CD4-positive, CD25-positive, alpha-beta regulatory T cell (primary cell): ENCODE measurements at regions not wholly inside any gene's neighbourhood (a gene's known extent, or its start where the extent isn't known, plus 50 kb on each side); places are given as distances from the start of the nearest gene placed in this dataset.
"Not testable (repeated sequence)": the region's sequence is repeated elsewhere in the genome, so short reads cannot be mapped to it uniquely, and the experiment has no call there.

Experiments
- ATAC-seq, 2 donors: fragments of 150-1000 bp; cut with Tn5 transposase; one replicate each; pipeline ENCODE4 v1.10.0; 2021; ENCODE audit warnings: low read depth in 2 of 2, moderate number of reproducible peaks in 2 of 2, moderate library complexity in 1 of 2
- DNase-seq, 3 donors: peaks; one replicate each; pipeline versions ENCODE4 v3.0.0 to v3.0.0-alpha.2; 2012 to 2022; ENCODE audit warnings: mixed read lengths in 1 of 3
- H3K27ac ChIP-seq: one replicate; pipeline ENCODE4 v1.7.0; 2013; ENCODE audit warnings: mild to moderate bottlenecking, low read length; ENCODE audit not compliant: insufficient read depth, poor library complexity, severe bottlenecking
- H3K27me3 ChIP-seq: one replicate; pipeline ENCODE4 v1.7.0; 2013; ENCODE audit warnings: low read length; ENCODE audit not compliant: control insufficient read depth, insufficient read depth
- H3K36me3 ChIP-seq: one replicate; pipeline ENCODE4 v1.7.0; 2013; ENCODE audit warnings: mild to moderate bottlenecking, low read length, moderate library complexity; ENCODE audit not compliant: control insufficient read depth, insufficient read depth
- H3K4me1 ChIP-seq: 2 replicates; pipeline ENCODE4 v1.7.0; 2013; ENCODE audit warnings: mild to moderate bottlenecking, low read length; ENCODE audit not compliant: insufficient read depth, control insufficient read depth, poor library complexity, severe bottlenecking
- H3K4me3 ChIP-seq: one replicate; pipeline ENCODE4 v1.7.0; 2013; ENCODE audit warnings: low read depth, mild to moderate bottlenecking, low read length, moderate library complexity
- H3K9me3 ChIP-seq, 2 experiments: 1 replicate in 1 of 2; 2 replicates in 1 of 2; pipeline ENCODE4 v1.7.0; 2013; ENCODE audit warnings: low read length in 2 of 2, mild to moderate bottlenecking in 1 of 2, moderate library complexity in 1 of 2; ENCODE audit not compliant: control insufficient read depth in 2 of 2
- H3K27ac Mint-ChIP-seq, 3 donors: one replicate each; pipeline ENCODE4 v1.8.0; 2020 to 2022; ENCODE audit warnings: mild to moderate bottlenecking in 3 of 3, mixed read lengths in 3 of 3, moderate library complexity in 2 of 3
- H3K27me3 Mint-ChIP-seq: one replicate; pipeline ENCODE4 v1.8.0; 2022; ENCODE audit warnings: mild to moderate bottlenecking, mixed read lengths
- H3K36me3 Mint-ChIP-seq: one replicate; pipeline ENCODE4 v1.8.0; 2020; ENCODE audit warnings: mixed read lengths
- H3K4me1 Mint-ChIP-seq, 4 donors: one replicate each; pipeline ENCODE4 v1.8.0; 2020 to 2022; ENCODE audit warnings: mixed read lengths in 4 of 4, mild to moderate bottlenecking in 1 of 4
- H3K4me3 Mint-ChIP-seq, 4 donors: one replicate each; pipeline ENCODE4 v1.8.0; 2020 to 2022; ENCODE audit warnings: mild to moderate bottlenecking in 4 of 4, mixed read lengths in 4 of 4, moderate library complexity in 3 of 4
- H3K9me3 Mint-ChIP-seq, 7 donors: one replicate each; pipeline ENCODE4 v1.8.0; 2020 to 2022; ENCODE audit warnings: mixed read lengths in 7 of 7, mild to moderate bottlenecking in 3 of 7, moderate library complexity in 2 of 7

DNA sequence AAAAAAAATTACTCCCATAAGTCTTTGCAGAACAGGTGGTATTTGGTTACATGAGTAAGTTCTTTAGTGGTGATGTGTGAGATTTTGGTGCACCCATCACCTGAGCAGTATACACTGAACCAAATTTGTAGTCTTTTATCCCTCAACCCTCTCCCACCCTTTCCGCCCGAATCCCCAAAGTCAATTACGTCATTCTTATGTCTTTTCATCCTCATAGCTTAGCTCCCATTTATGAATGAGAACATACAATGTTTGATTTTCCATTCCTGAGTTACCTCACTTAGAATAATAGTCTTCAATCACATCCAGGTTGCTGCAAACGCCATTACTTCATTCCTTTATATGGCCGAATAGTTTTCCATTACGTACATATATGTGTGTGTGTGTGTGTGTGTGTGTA lies 2742.7 kb downstream of the ARAP2 start:
- not testable (repeated sequence) for H3K4me3 ChIP-seq, H3K4me1 Mint-ChIP-seq, H3K27me3 Mint-ChIP-seq, H3K36me3 ChIP-seq, DNase-seq, H3K36me3 Mint-ChIP-seq, H3K4me3 Mint-ChIP-seq, H3K27ac Mint-ChIP-seq, H3K27ac ChIP-seq, ATAC-seq, H3K27me3 ChIP-seq, H3K4me1 ChIP-seq
- peaks cover 8 to 13% of the 10 kb centered on the region in 2 experiments for H3K9me3 ChIP-seq
- peaks cover 3 to 35% (median 8%) of the 10 kb centered on the region in 7 donors for H3K9me3 Mint-ChIP-seq

DNA sequence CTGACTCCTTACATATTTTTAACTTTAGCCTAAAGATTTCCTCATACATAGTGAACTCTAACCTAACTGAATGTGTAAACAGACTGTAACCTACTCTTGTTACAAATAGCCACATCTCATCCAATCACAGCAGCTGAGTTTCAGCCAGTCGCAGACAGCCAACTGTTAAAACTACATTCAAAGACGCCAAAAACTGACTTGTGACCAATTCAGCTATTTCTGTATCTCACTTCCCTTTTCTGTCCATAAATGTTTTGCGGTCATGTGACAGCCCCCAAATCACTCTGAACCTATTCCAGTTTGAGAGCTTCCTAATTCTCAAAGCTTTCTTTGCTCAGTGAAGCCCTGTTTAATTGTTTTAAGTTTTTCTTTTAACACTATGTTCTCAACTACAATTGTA lies 2731.9 kb downstream of the ARAP2 start:
- no peak for ATAC-seq
- H3K4me3 ChIP-seq, result no peak overlapping the region
- H3K4me1 Mint-ChIP-seq, result no peaks in the 10 kb centered on the region

GRCh38 chr4:33518856-33519255 lies 2725.5 kb downstream of the ARAP2 start:
- no peak for DNase-seq
- H3K4me1 Mint-ChIP-seq, result no peaks in the 10 kb centered on the region

More for the DNA sequence above, 2731.9 kb downstream of the ARAP2 start:
- H3K4me3 Mint-ChIP-seq, result no peak overlapping the region
- Histone ChIP-seq H3K36me3 (no peaks in the 10 kb centered on the region), H3K4me1 (no peaks in the 10 kb centered on the region), H3K9me3 (peaks cover 0 to 14% of the 10 kb centered on the region in 2 experiments), H3K27ac (no peak overlapping the region), H3K27me3 (no peaks in the 10 kb centered on the region)
- no peak overlapping the region for H3K27ac Mint-ChIP-seq
- no peaks in the 10 kb centered on the region for H3K27me3 Mint-ChIP-seq
- DNase-seq, result no peak
- peaks cover 0 to 20% (median 6%) of the 10 kb centered on the region in 7 donors for H3K9me3 Mint-ChIP-seq
- no peaks in the 10 kb centered on the region for H3K36me3 Mint-ChIP-seq

DNA sequence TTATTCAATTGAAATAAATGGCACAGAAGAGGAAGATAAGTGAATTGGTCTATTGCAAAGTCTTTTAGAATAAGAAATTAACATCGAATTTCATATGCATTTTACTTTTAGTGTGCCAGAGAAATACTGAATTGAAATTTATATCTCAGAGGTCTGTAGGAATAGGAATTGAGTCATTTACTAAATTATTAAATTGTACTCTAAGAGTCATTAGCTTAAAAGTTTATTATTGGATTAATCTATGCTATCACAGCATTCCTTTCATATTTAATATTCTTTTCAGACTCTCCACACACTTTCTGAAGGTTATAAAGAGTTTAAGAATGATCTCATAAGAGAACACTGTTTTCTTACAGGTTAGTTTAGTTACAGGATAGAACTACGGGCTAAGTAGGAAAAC lies 2711.5 kb downstream of the ARAP2 start:
- H3K27me3 Mint-ChIP-seq, result no peaks in the 10 kb centered on the region
- Histone ChIP-seq H3K27ac (no peak overlapping the region), H3K9me3 (peaks cover 0 to 2% of the 10 kb centered on the region in 2 experiments), H3K4me1 (no peaks in the 10 kb centered on the region), H3K4me3 (no peak overlapping the region), H3K27me3 (no peaks in the 10 kb centered on the region), H3K36me3 (no peaks in the 10 kb centered on the region)
- DNase-seq (no peak), ATAC-seq (no peak)
- H3K9me3 Mint-ChIP-seq, result peaks cover 4 to 32% (median 6%) of the 10 kb centered on the region in 7 donors
- H3K4me1 Mint-ChIP-seq, result no peaks in the 10 kb centered on the region
- H3K36me3 Mint-ChIP-seq, result no peaks in the 10 kb centered on the region
- no peak overlapping the region for H3K27ac Mint-ChIP-seq
- H3K4me3 Mint-ChIP-seq, result no peak overlapping the region

More at GRCh38 chr4:33518856-33519255, 2725.5 kb downstream of the ARAP2 start:
- Mint-ChIP-seq H3K9me3 (peaks cover 2 to 32% (median 6%) of the 10 kb centered on the region in 7 donors), H3K27me3 (no peaks in the 10 kb centered on the region), H3K27ac (no peak overlapping the region), H3K4me3 (no peak overlapping the region), H3K36me3 (no peaks in the 10 kb centered on the region)
- Histone ChIP-seq H3K36me3 (no peaks in the 10 kb centered on the region), H3K4me1 (no peaks in the 10 kb centered on the region), H3K27ac (no peak overlapping the region), H3K27me3 (no peaks in the 10 kb centered on the region), H3K9me3 (no peaks in the 10 kb centered on the region), H3K4me3 (no peak overlapping the region)
- no peak for ATAC-seq

DNA sequence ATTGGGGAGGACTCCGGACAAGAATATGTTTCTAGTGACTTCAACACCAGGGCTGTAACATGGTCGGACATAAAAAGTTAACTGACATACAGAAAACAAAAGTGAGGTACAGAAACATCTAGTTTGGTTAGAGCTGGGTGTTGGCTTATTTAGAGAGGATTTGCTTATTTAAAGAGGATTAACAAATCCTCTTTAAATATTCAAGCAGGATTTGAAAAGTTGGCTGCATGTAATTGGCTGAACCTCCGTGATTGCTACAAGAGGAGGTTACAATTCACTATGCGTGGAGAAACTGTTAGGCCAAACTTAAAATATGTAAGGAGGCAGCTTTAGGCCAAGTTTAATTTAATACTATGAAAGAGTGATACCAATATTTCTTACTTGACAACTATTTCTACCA lies 2707.4 kb downstream of the ARAP2 start:
- Mint-ChIP-seq H3K27ac (no peak overlapping the region), H3K27me3 (no peaks in the 10 kb centered on the region), H3K4me3 (no peak overlapping the region), H3K36me3 (no peaks in the 10 kb centered on the region), H3K9me3 (peaks cover 0 to 26% (median 5%) of the 10 kb centered on the region in 7 donors), H3K4me1 (no peaks in the 10 kb centered on the region)
- Histone ChIP-seq H3K36me3 (no peaks in the 10 kb centered on the region), H3K4me3 (no peak overlapping the region), H3K4me1 (no peaks in the 10 kb centered on the region), H3K27ac (no peak overlapping the region), H3K27me3 (no peaks in the 10 kb centered on the region), H3K9me3 (peaks cover 2 to 5% of the 10 kb centered on the region in 2 experiments)
- no peak for DNase-seq
- ATAC-seq, result no peak

DNA sequence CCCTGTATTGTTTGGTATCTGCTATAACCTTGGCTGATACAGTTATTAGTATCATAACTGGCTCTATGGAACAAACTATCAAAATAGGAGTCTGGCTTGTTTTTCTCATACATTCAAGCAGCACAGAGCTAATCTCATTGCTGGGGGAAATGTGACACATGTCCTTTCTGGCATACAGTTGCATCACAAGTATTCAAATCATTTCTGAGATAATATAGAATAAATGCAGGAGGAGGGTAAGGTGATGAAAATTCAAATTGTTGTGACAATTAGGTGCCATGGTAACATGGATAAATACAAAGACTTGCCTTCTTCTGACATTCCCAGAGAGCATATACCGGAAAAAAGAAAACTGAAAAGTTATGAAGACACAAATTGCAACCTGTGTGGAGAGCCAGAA lies 2706.8 kb downstream of the ARAP2 start:
- H3K4me3 ChIP-seq, result no peak overlapping the region
- H3K27me3 ChIP-seq, result no peaks in the 10 kb centered on the region
- H3K27me3 Mint-ChIP-seq, result no peaks in the 10 kb centered on the region
- H3K4me1 ChIP-seq, result no peaks in the 10 kb centered on the region
- H3K36me3 Mint-ChIP-seq, result no peaks in the 10 kb centered on the region
- no peak overlapping the region for H3K4me3 Mint-ChIP-seq
- no peaks in the 10 kb centered on the region for H3K4me1 Mint-ChIP-seq
- H3K9me3 ChIP-seq, result peaks cover 2 to 5% of the 10 kb centered on the region in 2 experiments
- no peak overlapping the region for H3K27ac ChIP-seq
- DNase-seq (no peak), ATAC-seq (no peak)
- no peaks in the 10 kb centered on the region for H3K36me3 ChIP-seq
- peaks cover 0 to 25% (median 5%) of the 10 kb centered on the region in 7 donors for H3K9me3 Mint-ChIP-seq
- no peak overlapping the region for H3K27ac Mint-ChIP-seq

DNA sequence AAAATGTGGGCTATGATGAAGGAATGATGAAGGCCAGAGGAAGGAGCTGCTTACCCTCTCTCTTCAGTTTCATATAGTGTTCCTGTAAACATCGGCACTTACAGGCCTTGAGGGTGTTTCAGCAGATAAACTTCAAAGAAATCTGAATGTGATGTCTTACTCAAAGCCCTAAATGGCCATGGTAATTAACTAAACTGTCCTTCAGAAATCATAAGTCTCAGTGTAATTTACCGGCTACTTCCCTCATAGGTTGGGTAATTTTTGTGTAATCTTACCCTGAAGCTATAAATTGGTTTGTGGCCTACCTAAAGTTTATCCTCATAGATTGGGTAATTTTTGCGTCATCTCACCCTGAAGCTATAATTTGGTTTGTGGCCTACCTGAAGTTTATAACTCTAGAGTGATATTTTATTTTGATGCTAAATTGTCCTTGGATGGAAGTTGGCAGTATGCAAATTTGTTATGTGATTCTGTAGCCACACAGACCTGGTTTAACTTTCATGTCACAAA lies 2700.3 kb downstream of the ARAP2 start:
- Mint-ChIP-seq H3K4me1 (no peaks in the 10 kb centered on the region), H3K27ac (no peak overlapping the region), H3K4me3 (no peak overlapping the region), H3K9me3 (peaks cover 4 to 26% (median 9%) of the 10 kb centered on the region in 7 donors), H3K27me3 (no peaks in the 10 kb centered on the region), H3K36me3 (no peaks in the 10 kb centered on the region)
- H3K27me3 ChIP-seq, result no peaks in the 10 kb centered on the region
- H3K9me3 ChIP-seq, result peaks cover 5 to 6% of the 10 kb centered on the region in 2 experiments
- H3K27ac ChIP-seq, result no peak overlapping the region
- H3K4me3 ChIP-seq, result no peak overlapping the region
- no peaks in the 10 kb centered on the region for H3K4me1 ChIP-seq
- ATAC-seq, result no peak
- no peaks in the 10 kb centered on the region for H3K36me3 ChIP-seq
- DNase-seq, result no peak

DNA sequence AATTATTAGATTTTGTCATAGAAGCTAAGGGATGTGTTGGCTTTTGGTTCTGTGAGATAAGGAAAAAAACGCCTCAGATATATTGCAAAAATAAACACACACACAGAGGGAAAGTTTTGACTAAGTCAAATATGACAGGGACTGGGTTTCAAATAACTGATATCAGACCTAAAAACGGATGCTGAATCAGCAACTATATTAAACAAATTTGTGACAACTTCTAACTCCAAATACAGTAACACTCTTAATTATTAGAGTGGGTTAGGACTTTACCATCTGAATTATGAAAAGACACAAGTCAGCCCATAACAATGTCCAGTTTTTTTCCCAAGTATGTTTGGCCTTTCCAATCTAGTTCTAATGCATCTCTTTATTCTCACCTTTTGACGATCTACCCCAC lies 2693.1 kb downstream of the ARAP2 start:
- ATAC-seq (no peak), DNase-seq (no peak)
- H3K9me3 ChIP-seq, result peaks cover 0 to 7% of the 10 kb centered on the region in 2 experiments
- H3K27ac ChIP-seq, result no peak overlapping the region
- H3K4me3 ChIP-seq, result no peak overlapping the region
- Mint-ChIP-seq H3K36me3 (no peaks in the 10 kb centered on the region), H3K27me3 (no peaks in the 10 kb centered on the region), H3K9me3 (peaks cover 4 to 48% (median 16%) of the 10 kb centered on the region in 7 donors), H3K4me1 (no peaks in the 10 kb centered on the region), H3K27ac (no peak overlapping the region), H3K4me3 (no peak overlapping the region)
- no peaks in the 10 kb centered on the region for H3K4me1 ChIP-seq
- no peaks in the 10 kb centered on the region for H3K27me3 ChIP-seq
- no peaks in the 10 kb centered on the region for H3K36me3 ChIP-seq
